HEK293 (cell line): ENCODE measurements at regions not wholly inside any gene's neighbourhood (a gene's known extent, or its start where the extent isn't known, plus 50 kb on each side); places are given as distances from the start of the nearest gene placed in this dataset.

Experiments used
- HOXA7 ChIP-seq: sonication (generic); formaldehyde crosslinking; IDR thresholded peaks from 2 replicates; pipeline ENCODE4 v1.8.1; 2022; ENCODE audit warnings: missing genetic modification reagents, borderline replicate concordance
- YY1 ChIP-seq: fragments of 450-650 bp; formaldehyde crosslinking; IDR thresholded peaks from 2 replicates; pipeline ENCODE4 v1.5.1; 2018; ENCODE audit warnings: missing biosample characterization, missing genetic modification characterization
- ZNF274 ChIP-seq, 2 experiments: fragments of 200-500 bp in 1 of 2; fragments of 450-650 bp in 1 of 2; sonication (Bioruptor generic) in 1 of 2; formaldehyde crosslinking in 1 of 2; IDR thresholded peaks; 2 replicates each; pipeline versions ENCODE4 v1.5.1 to v1.6.1; 2014 to 2016; ENCODE audit warnings: borderline replicate concordance in 1 of 2, inconsistent platforms in 1 of 2, low read length in 1 of 2, missing biosample characterization in 1 of 2, missing genetic modification characterization in 1 of 2
- TF ChIP-seq, protein P1 (sequence below): fragments of 450-650 bp; formaldehyde crosslinking; IDR thresholded peaks from 2 replicates; pipeline ENCODE4 v1.5.1; 2016; ENCODE audit warnings: missing biosample characterization, missing genetic modification characterization
- TF ChIP-seq, protein P2 (sequence below): fragments of 450-650 bp; formaldehyde crosslinking; IDR thresholded peaks from 2 replicates; pipeline ENCODE4 v1.5.1; 2016; ENCODE audit warnings: missing biosample characterization, missing genetic modification characterization, low read depth

GRCh38 chr7:35993113-35993512 lies 159.9 kb upstream of the EEPD1 start:
- TF ChIP-seq, protein P1, sequence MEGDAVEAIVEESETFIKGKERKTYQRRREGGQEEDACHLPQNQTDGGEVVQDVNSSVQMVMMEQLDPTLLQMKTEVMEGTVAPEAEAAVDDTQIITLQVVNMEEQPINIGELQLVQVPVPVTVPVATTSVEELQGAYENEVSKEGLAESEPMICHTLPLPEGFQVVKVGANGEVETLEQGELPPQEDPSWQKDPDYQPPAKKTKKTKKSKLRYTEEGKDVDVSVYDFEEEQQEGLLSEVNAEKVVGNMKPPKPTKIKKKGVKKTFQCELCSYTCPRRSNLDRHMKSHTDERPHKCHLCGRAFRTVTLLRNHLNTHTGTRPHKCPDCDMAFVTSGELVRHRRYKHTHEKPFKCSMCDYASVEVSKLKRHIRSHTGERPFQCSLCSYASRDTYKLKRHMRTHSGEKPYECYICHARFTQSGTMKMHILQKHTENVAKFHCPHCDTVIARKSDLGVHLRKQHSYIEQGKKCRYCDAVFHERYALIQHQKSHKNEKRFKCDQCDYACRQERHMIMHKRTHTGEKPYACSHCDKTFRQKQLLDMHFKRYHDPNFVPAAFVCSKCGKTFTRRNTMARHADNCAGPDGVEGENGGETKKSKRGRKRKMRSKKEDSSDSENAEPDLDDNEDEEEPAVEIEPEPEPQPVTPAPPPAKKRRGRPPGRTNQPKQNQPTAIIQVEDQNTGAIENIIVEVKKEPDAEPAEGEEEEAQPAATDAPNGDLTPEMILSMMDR (tag by site-specific recombination), result no peak
- TF ChIP-seq YY1 (tag by site-specific recombination) (no peak), ZNF274 (IDR thresholded peaks at IDR 0.05; ENCODE audit: low read length) (no peak), ZNF274 (tag by site-specific recombination; IDR thresholded peaks at IDR 0.05; ENCODE audit: borderline replicate concordance) (no peak), HOXA7 (CRISPR knock-in tag) (no peak)
- TF ChIP-seq, protein P2, sequence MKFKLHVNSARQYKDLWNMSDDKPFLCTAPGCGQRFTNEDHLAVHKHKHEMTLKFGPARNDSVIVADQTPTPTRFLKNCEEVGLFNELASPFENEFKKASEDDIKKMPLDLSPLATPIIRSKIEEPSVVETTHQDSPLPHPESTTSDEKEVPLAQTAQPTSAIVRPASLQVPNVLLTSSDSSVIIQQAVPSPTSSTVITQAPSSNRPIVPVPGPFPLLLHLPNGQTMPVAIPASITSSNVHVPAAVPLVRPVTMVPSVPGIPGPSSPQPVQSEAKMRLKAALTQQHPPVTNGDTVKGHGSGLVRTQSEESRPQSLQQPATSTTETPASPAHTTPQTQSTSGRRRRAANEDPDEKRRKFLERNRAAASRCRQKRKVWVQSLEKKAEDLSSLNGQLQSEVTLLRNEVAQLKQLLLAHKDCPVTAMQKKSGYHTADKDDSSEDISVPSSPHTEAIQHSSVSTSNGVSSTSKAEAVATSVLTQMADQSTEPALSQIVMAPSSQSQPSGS (tag by site-specific recombination), result no peak
